HCT116 (cell line): ENCODE measurements at regions not wholly inside any gene's neighbourhood (a gene's known extent, or its start where the extent isn't known, plus 50 kb on each side); places are given as distances from the start of the nearest gene placed in this dataset.

Source experiments
- ATAC-seq: fragments of 200-7000 bp; cut with Tn5 transposase; 2 replicates; pipeline ENCODE4 v1.9.1; 2020; ENCODE audit warnings: mild to moderate bottlenecking, moderate library complexity
- BruUV-seq: library from RNA; stranded (reverse); fragments of 400-500 nt; replicated peaks from 2 replicates; lab custom pipeline; 2021; lab: Mats Ljungman, UMichigan
- CTCF ChIA-PET: fragments of 300-600 bp; sonication (Branson Sonifier 250); formaldehyde crosslinking; loops from one replicate; lab custom pipeline; 2021; ENCODE audit warnings: antibody characterized with exemption; lab: Charles Lee
- POLR2A ChIA-PET: fragments of 300-600, 350-600 bp; sonication (Branson Sonifier 250); formaldehyde crosslinking; loops from one replicate; lab custom pipeline; 2021; ENCODE audit warnings: antibody characterized with exemption; lab: Charles Lee
- RAD21 ChIA-PET, 2 experiments: fragments of 300-600 bp; sonication (Branson Sonifier 250); formaldehyde crosslinking; loops; one replicate each; lab custom pipeline; 2023; ENCODE audit warnings: low total read pairs in 2 of 2; ENCODE audit not compliant: uncharacterized antibody in 2 of 2, unreplicated experiment in 2 of 2, low non-redundant PET in 1 of 2; lab: Charles Lee
- DNase-seq: peaks from one replicate; pipeline ENCODE4 v3.0.0-alpha.2; 2010; ENCODE audit warnings: low read depth, low spot score
- H2AFZ ChIP-seq: fragments of 200-600 bp; shearing (Covaris generic), sonication (generic); 2 replicates; pipeline ENCODE4 v1.6.1; 2017; ENCODE audit warnings: low read depth, mixed run types, mixed read lengths, antibody characterized with exemption, low read length; ENCODE audit not compliant: poor library complexity, severe bottlenecking
- H3K27ac ChIP-seq: 2 replicates; pipeline ENCODE4 v1.5.1; 2012; ENCODE audit warnings: low read depth, low read length
- H3K27me3 ChIP-seq: fragments of 200-600 bp; sonication (generic); 2 replicates; pipeline ENCODE4 v1.6.1; 2016; ENCODE audit warnings: mixed run types, low read length, mixed read lengths; ENCODE audit not compliant: insufficient read depth
- H3K36me3 ChIP-seq, 2 experiments: fragments of 200-500 bp in 1 of 2; fragments of 200-600 bp in 1 of 2; sonication (Bioruptor generic) in 1 of 2; sonication (generic) in 1 of 2; 2 replicates each; pipeline versions ENCODE4 v1.5.1 to v1.6.1; 2014 to 2016; ENCODE audit warnings: low read length in 2 of 2, inconsistent platforms in 1 of 2, mixed read lengths in 1 of 2, mixed run types in 1 of 2; ENCODE audit not compliant: insufficient read depth in 2 of 2, control insufficient read depth in 1 of 2
- H3K4me1 ChIP-seq, 2 experiments: fragments of 200-600 bp in 1 of 2; sonication (generic) in 1 of 2; 2 replicates each; pipeline versions ENCODE4 v1.5.1 to v1.6.1; 2012 to 2017; ENCODE audit warnings: low read length in 2 of 2, inconsistent platforms in 1 of 2, mild to moderate bottlenecking in 1 of 2, mixed read lengths in 1 of 2, mixed run types in 1 of 2, moderate library complexity in 1 of 2; ENCODE audit not compliant: insufficient read depth in 2 of 2, control insufficient read depth in 1 of 2
- H3K4me2 ChIP-seq: fragments of 200-600 bp; sonication (generic); 2 replicates; pipeline ENCODE4 v1.6.1; 2017; ENCODE audit warnings: mixed run types, low read length, mixed read lengths
- H3K4me3 ChIP-seq, 2 experiments: fragments of 200-600 bp in 1 of 2; sonication (generic) in 1 of 2; replicated peaks in 1 of 2; 2 replicates each; pipeline ENCODE4 v1.5.1; 2011 to 2016; ENCODE audit warnings: low read length in 2 of 2, control low read depth in 1 of 2, low read depth in 1 of 2, mild to moderate bottlenecking in 1 of 2, mixed read lengths in 1 of 2, mixed run types in 1 of 2
- H3K79me2 ChIP-seq: fragments of 200-600 bp; sonication (generic); 2 replicates; pipeline ENCODE4 v1.6.1; 2017; ENCODE audit warnings: mild to moderate bottlenecking, mixed run types, low read length, moderate library complexity, mixed read lengths; ENCODE audit not compliant: insufficient read depth
- H3K9ac ChIP-seq: fragments of 200-600 bp; sonication (generic); 2 replicates; pipeline ENCODE4 v1.6.1; 2016; ENCODE audit warnings: low read length, mixed read lengths
- H3K9me2 ChIP-seq: fragments of 200-600 bp; sonication (generic), shearing (Covaris generic); 2 replicates; pipeline ENCODE4 v1.6.1; 2017; ENCODE audit warnings: mixed run types, mild to moderate bottlenecking, moderate library complexity; ENCODE audit not compliant: insufficient read depth
- H3K9me3 ChIP-seq, 2 experiments: fragments of 200-500 bp in 1 of 2; fragments of 200-600 bp in 1 of 2; sonication (Bioruptor generic) in 1 of 2; sonication (generic) in 1 of 2; 2 replicates each; pipeline ENCODE4 v1.6.1; 2014 to 2017; ENCODE audit warnings: low read length in 2 of 2, mixed read lengths in 2 of 2, inconsistent platforms in 1 of 2, low read depth in 1 of 2, mild to moderate bottlenecking in 1 of 2, mixed run types in 1 of 2, moderate library complexity in 1 of 2; ENCODE audit not compliant: control insufficient read depth in 1 of 2, insufficient read depth in 1 of 2
- H4K20me1 ChIP-seq: fragments of 200-600 bp; sonication (generic), shearing (Covaris generic); 2 replicates; pipeline ENCODE4 v1.6.1; 2017; ENCODE audit warnings: mixed run types, mild to moderate bottlenecking, moderate library complexity; ENCODE audit not compliant: insufficient read depth
- CBX3 ChIP-seq: IDR thresholded peaks from 2 replicates; pipeline ENCODE4 v1.6.1; 2012; ENCODE audit warnings: low read depth
- CEBPB ChIP-seq: IDR thresholded peaks from 2 replicates; pipeline ENCODE4 v1.6.1; 2012; ENCODE audit warnings: low read depth
- EGR1 ChIP-seq: IDR thresholded peaks from 2 replicates; pipeline ENCODE4 v1.6.1; 2012; ENCODE audit warnings: low read depth
- EZH2 ChIP-seq: fragments of 200-600 bp; sonication (generic); IDR thresholded peaks from 2 replicates; pipeline ENCODE4 v1.6.1; 2017; ENCODE audit warnings: antibody characterized with exemption, mixed run types
- FOSL1 ChIP-seq: IDR thresholded peaks from 2 replicates; pipeline ENCODE4 v1.6.1; 2012; ENCODE audit warnings: low read depth
- JUND ChIP-seq: IDR thresholded peaks from 2 replicates; pipeline ENCODE4 v1.6.1; 2012
- POLR2AphosphoS5 ChIP-seq: IDR thresholded peaks from 2 replicates; pipeline ENCODE4 v1.6.1; 2011; ENCODE audit warnings: mild to moderate bottlenecking, low read depth, low read length, moderate library complexity
- RAD21 ChIP-seq: IDR thresholded peaks from 2 replicates; pipeline ENCODE4 v1.6.1; 2012; ENCODE audit warnings: low read depth, mild to moderate bottlenecking
- REST ChIP-seq: IDR thresholded peaks from 2 replicates; pipeline ENCODE4 v1.6.1; 2012; ENCODE audit warnings: low read depth
- SIN3A ChIP-seq: IDR thresholded peaks from 2 replicates; pipeline ENCODE4 v1.6.1; 2012; ENCODE audit warnings: low read depth
- SRF ChIP-seq: IDR thresholded peaks from 2 replicates; pipeline ENCODE4 v1.6.1; 2012; ENCODE audit warnings: low read depth
- TCF7L2 ChIP-seq: IDR thresholded peaks from 2 replicates; pipeline ENCODE4 v1.7.0; 2011; ENCODE audit warnings: borderline replicate concordance, inconsistent platforms; ENCODE audit not compliant: insufficient read depth, insufficient read length; ENCODE audit errors: extremely low read depth
- ZBTB33 ChIP-seq: IDR thresholded peaks from 2 replicates; pipeline ENCODE4 v1.6.1; 2011; ENCODE audit warnings: mild to moderate bottlenecking, low read length, moderate library complexity; ENCODE audit not compliant: insufficient replicate concordance; ENCODE audit errors: extremely low read depth
- ZFX ChIP-seq: fragments of 450-650 bp; IDR thresholded peaks from 2 replicates; pipeline ENCODE4 v1.6.1; 2017
- intact Hi-C: fragments of 100-400 bp; cut with micrococcal nuclease; formaldehyde crosslinking; loops from 2 replicates; pipeline ENCODE4 v1.10.0; 2022

- Histone ChIP-seq H3K79me2 (no peaks in the 10 kb centered on the region), H3K9me2 (no peaks in the 10 kb centered on the region), H4K20me1 (no peaks in the 10 kb centered on the region), H3K4me3 (no peak overlapping the region), H3K9ac (no peak overlapping the region), H3K27ac (no peak overlapping the region), H3K4me2 (no peak overlapping the region), H3K9me3 (no peaks in the 10 kb centered on the region), H3K27me3 (no peaks in the 10 kb centered on the region), H2AFZ (no peak overlapping the region), H3K36me3 (no peaks in the 10 kb centered on the region), H3K4me1 (no peaks in the 10 kb centered on the region)
- intact Hi-C loops, result no loop called here
- ATAC-seq, result no peak
- ChIA-PET POLR2A (no interaction called here), RAD21 (no interaction called here), CTCF (no interaction called here)
- TF ChIP-seq POLR2AphosphoS5 (no peak), CBX3 (no peak)
- BruUV-seq, result no TSS peak
- DNase-seq, result no peak
Measured at GRCh38 chr10:131802996-131803395, 97.8 kb upstream of the PPP2R2D start.

DNA sequence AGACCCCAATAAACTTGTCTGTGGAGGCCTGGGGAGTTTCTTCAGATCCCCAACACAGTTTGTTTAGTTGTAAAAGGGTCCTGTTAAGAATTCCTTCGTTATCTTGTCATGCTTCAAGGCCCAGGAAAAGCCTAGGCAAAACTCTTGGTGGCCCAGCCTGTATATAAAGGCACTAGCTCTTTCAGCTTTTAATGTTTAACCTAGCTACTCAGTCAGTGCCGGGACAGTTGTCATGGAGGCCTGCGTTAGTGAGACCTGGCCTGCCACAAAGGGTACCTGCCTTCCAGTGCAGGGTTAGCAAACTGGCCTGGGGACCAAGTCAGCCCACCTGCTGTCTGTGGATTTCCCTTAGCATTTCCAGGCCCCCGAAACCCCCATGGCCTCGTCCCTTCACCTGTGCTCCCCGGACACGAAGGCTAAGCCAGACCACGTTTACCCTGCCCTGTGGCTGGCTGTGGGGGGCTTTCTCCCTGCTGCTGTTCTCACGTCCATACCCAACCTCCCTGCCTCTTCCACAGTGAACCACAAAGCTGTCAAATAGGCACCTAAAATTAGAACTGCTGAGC is 96.9 kb upstream of the PPP2R2D start:
- POLR2A ChIA-PET, result no interaction called here
- Histone ChIP-seq H3K27ac (no peak overlapping the region), H3K36me3 (no peaks in the 10 kb centered on the region), H3K27me3 (no peaks in the 10 kb centered on the region), H3K9me3 (no peaks in the 10 kb centered on the region), H3K4me3 (no peak overlapping the region), H3K9ac (no peak overlapping the region), H3K79me2 (no peaks in the 10 kb centered on the region), H2AFZ (no peak overlapping the region), H3K9me2 (no peaks in the 10 kb centered on the region), H4K20me1 (no peaks in the 10 kb centered on the region), H3K4me1 (no peaks in the 10 kb centered on the region), H3K4me2 (no peak overlapping the region)
- intact Hi-C loops, result no loop called here
- CTCF ChIA-PET, result no interaction called here
- ATAC-seq (no peak), DNase-seq (no peak)
- RAD21 ChIA-PET, result no interaction called here
- no TSS peak for BruUV-seq
- TF ChIP-seq REST (no peak), FOSL1 (no peak), EZH2 (no peak), RAD21 (no peak), ZBTB33 (no peak), TCF7L2 (no peak), ZFX (no peak), SIN3A (no peak), POLR2AphosphoS5 (no peak), EGR1 (no peak), CEBPB (no peak), SRF (no peak), CBX3 (no peak), JUND (no peak)
